Uterus (tissue), 3 donors: ENCODE measurements at regions not wholly inside any gene's neighbourhood (a gene's known extent, or its start where the extent isn't known, plus 50 kb on each side); places are given as distances from the start of the nearest gene placed in this dataset.

ENCODE experiments used
- DNase-seq, 2 donors: peaks; one replicate each; pipeline ENCODE4 v3.0.0-alpha.2; 2019 to 2020
- H3K27ac ChIP-seq, 2 donors: fragments of 200-600 bp; sonication (generic); 1 replicate in 1 of 2; 2 replicates in 1 of 2; pipeline ENCODE4 v1.5.1; 2016 to 2018
- H3K27me3 ChIP-seq, 2 donors: fragments of 200-600 bp; sonication (generic); one replicate each; pipeline ENCODE4 v1.5.1; 2018 to 2019; ENCODE audit warnings: control low read depth in 1 of 2
- H3K36me3 ChIP-seq, 2 donors: fragments of 200-600 bp; sonication (generic); one replicate each; pipeline ENCODE4 v1.5.1; 2019; ENCODE audit warnings: control low read depth in 1 of 2
- H3K4me1 ChIP-seq, 2 donors: fragments of 200-600 bp; sonication (generic); one replicate each; pipeline ENCODE4 v1.5.1; 2018 to 2019; ENCODE audit warnings: control low read depth in 1 of 2
- H3K4me3 ChIP-seq, 2 donors: fragments of 200-600 bp; sonication (generic); 1 replicate in 1 of 2; 2 replicates in 1 of 2; pipeline ENCODE4 v1.5.1; 2018 to 2019; ENCODE audit warnings: mild to moderate bottlenecking in 1 of 2
- H3K9me3 ChIP-seq, 2 donors: fragments of 200-600 bp; sonication (generic); one replicate each; pipeline ENCODE4 v1.5.1; 2019; ENCODE audit warnings: control low read depth in 1 of 2
- POLR2A ChIP-seq, 2 donors: fragments of 450-650 bp; IDR thresholded peaks; one replicate each; pipeline ENCODE4 v1.6.1; 2016; ENCODE audit warnings: antibody characterized with exemption in 2 of 2, mild to moderate bottlenecking in 1 of 2, moderate library complexity in 1 of 2
- intact Hi-C: fragments of 100-400 bp; cut with DNase I; formaldehyde crosslinking; loops from one replicate; pipeline ENCODE4 v1.15.1; 2023; ENCODE audit warnings: low total_unique reads
- TF ChIP-seq, protein P1 (sequence below), 4 experiments: fragments of 200-600 bp in 2 of 4; fragments of 450-650 bp in 2 of 4; sonication (generic) in 2 of 4; IDR thresholded peaks; one replicate each; pipeline ENCODE4 v1.5.1; 2016 to 2019; ENCODE audit warnings: antibody characterized with exemption in 4 of 4, mild to moderate bottlenecking in 2 of 4, moderate library complexity in 1 of 4
- donor health status: DM: yes; HTN: yes; CAD: no.

DNA sequence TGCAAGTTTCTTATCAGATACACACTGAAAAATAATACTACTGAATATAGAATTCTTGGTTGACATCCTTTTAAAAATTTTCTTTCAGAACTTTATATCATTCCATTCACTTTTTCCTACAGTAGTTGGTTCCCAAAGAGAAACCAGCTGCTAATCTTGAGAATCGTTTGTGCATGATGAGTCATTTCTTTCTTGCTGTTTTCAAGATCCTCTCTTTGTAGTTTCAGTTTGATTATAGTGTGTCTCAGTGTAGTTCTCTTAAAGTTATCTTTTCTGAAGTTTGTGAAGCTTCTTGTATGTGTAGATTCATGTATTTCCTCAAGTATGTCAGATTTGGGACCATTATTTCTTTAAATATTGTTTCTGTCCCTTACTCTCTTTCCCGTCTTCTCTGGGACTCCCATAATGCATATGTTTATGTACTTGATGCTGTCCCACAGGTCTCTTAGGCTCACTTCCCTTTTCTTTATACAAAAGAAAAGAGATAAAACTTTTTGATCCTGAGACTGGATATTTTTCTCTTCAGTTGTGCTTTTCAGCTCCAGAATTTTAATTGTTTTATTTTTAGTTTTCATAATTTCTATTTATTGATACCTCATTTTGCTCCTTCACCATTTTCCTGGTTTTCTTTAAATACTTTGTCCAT, 801.0 kb downstream of the TDRD15 start:
- intact Hi-C loops, result no loop called here
- Histone ChIP-seq H3K4me1 (no peaks in the 10 kb centered on the region), H3K27me3 (no peaks in the 10 kb centered on the region), H3K4me3 (no peak overlapping the region), H3K27ac (no peak overlapping the region), H3K36me3 (no peaks in the 10 kb centered on the region), H3K9me3 (no peaks in the 10 kb centered on the region)
- TF ChIP-seq, protein P1, sequence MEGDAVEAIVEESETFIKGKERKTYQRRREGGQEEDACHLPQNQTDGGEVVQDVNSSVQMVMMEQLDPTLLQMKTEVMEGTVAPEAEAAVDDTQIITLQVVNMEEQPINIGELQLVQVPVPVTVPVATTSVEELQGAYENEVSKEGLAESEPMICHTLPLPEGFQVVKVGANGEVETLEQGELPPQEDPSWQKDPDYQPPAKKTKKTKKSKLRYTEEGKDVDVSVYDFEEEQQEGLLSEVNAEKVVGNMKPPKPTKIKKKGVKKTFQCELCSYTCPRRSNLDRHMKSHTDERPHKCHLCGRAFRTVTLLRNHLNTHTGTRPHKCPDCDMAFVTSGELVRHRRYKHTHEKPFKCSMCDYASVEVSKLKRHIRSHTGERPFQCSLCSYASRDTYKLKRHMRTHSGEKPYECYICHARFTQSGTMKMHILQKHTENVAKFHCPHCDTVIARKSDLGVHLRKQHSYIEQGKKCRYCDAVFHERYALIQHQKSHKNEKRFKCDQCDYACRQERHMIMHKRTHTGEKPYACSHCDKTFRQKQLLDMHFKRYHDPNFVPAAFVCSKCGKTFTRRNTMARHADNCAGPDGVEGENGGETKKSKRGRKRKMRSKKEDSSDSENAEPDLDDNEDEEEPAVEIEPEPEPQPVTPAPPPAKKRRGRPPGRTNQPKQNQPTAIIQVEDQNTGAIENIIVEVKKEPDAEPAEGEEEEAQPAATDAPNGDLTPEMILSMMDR (IDR thresholded peaks at IDR 0.05), result no peak
- no peak for TF ChIP-seq POLR2A (IDR thresholded peaks at IDR 0.05)
- DNase-seq, result no peak

DNA sequence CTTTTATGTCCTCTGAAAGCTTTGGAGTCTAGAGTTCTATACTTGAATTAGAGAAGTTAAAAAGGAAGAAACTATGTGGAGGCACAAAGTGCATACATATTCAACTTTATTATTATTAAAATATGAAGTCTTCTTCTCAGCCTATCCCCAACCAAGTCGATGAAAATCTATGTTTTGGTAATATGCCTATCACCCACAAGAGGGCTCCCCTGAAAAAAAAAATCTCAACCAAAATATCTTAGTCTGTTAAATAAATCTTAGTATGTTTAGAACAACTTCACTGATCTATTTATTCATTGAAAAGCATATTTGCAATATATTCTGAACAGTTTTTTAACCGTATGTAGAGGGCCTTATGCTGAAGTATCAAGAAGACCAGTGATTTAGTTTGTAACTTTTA, 804.5 kb downstream of the TDRD15 start:
- H3K36me3 ChIP-seq, result no peaks in the 10 kb centered on the region
- no peak overlapping the region for H3K27ac ChIP-seq
- H3K4me1 ChIP-seq, result no peaks in the 10 kb centered on the region
- DNase-seq, result no peak
- intact Hi-C loops, result no loop called here
- TF ChIP-seq, protein P1 (IDR thresholded peaks at IDR 0.05), result no peak
- no peak for TF ChIP-seq POLR2A (IDR thresholded peaks at IDR 0.05)
- no peaks in the 10 kb centered on the region for H3K9me3 ChIP-seq
- H3K27me3 ChIP-seq, result no peaks in the 10 kb centered on the region
- no peak overlapping the region for H3K4me3 ChIP-seq

DNA sequence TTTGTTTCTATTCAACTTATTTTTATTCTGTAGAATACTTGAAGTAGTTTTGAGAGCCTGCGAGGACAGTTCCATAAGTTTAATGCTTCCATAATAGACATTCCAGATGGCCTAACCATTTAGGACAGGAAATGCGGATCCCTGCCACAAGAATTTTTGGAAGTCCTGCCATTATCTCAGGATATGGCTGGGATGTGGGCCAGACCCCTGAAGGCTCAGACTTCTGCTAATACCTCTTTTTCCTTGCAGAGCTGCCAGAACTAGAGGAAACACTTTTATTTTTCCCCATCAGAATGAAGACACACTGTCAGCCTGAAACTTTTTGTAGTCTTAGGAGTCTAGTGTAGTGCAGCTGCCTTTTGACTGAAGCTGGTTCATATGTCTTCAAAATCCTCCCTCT, 806.5 kb downstream of the TDRD15 start:
- Histone ChIP-seq H3K27me3 (no peaks in the 10 kb centered on the region), H3K4me1 (no peaks in the 10 kb centered on the region), H3K9me3 (no peaks in the 10 kb centered on the region), H3K36me3 (no peaks in the 10 kb centered on the region), H3K4me3 (no peak overlapping the region), H3K27ac (no peak overlapping the region)
- intact Hi-C loops, result no loop called here
- DNase-seq, result no peak
- no peak for TF ChIP-seq POLR2A (IDR thresholded peaks at IDR 0.05)
- TF ChIP-seq, protein P1 (IDR thresholded peaks at IDR 0.05), result no peak

DNA sequence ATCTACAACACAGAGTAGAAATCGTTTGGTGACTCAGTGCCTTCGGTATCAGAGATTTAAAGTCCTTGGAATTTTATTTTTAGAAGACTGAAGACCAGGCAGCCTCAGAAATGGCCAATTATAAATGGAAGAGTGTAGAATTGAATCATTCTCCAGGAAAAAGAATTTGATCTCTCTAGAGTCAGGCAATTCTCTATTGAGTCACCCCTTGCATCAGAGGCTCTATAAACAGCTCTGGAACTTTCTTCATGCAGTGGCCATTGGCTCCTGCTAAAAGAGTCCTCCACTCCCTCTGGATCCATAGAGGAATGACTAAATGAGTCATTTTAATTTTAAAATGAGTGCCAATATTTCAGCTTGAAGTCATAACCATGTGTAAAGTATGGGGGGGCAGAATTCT, 816.2 kb downstream of the TDRD15 start:
- H3K4me1 ChIP-seq, result no peaks in the 10 kb centered on the region
- TF ChIP-seq, protein P1 (IDR thresholded peaks at IDR 0.05), result no peak
- TF ChIP-seq POLR2A (IDR thresholded peaks at IDR 0.05), result no peak
- intact Hi-C loops, result no loop called here

DNA sequence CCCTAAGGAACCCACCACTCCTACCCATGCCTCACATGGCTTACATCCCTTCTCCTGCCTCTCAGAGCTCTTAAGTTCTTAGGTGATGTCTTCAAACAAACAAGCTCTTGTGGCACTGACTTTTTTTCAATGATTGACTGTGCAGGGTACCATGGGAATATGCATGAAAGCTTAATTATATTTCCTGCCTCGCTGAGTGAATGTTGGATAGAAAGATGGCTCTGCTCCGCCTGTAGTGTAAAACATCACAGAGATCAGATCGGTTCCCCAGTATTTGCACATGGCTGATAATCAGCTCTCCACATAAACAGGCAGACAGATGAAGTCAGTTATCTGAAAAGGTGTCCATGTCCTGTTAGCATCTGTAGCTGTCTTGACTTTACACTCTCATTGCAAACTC, 820.8 kb downstream of the TDRD15 start:
- DNase-seq, result no peak
- Histone ChIP-seq H3K27me3 (no peaks in the 10 kb centered on the region), H3K27ac (no peak overlapping the region), H3K4me3 (no peak overlapping the region), H3K9me3 (no peaks in the 10 kb centered on the region), H3K4me1 (no peaks in the 10 kb centered on the region), H3K36me3 (no peaks in the 10 kb centered on the region)
- no peak for TF ChIP-seq POLR2A (IDR thresholded peaks at IDR 0.05)
- TF ChIP-seq, protein P1 (IDR thresholded peaks at IDR 0.05), result no peak
- intact Hi-C loops, result no loop called here

More for the DNA sequence above, 816.2 kb downstream of the TDRD15 start:
- H3K27ac ChIP-seq, result no peak overlapping the region
- no peak for DNase-seq
- no peaks in the 10 kb centered on the region for H3K36me3 ChIP-seq
- H3K27me3 ChIP-seq, result no peaks in the 10 kb centered on the region
- no peak overlapping the region for H3K4me3 ChIP-seq
- no peaks in the 10 kb centered on the region for H3K9me3 ChIP-seq
